ENCODE measurements at regions not wholly inside any gene's neighbourhood (a gene's known extent, or its start where the extent isn't known, plus 50 kb on each side); places are given as distances from the start of the nearest gene placed in this dataset.

- TF ChIP-seq CTCF (conservative IDR thresholded peaks at IDR 0.05; ENCODE audit: low read depth in 2 of 2) (peak; percentile 87 to 95), EZH2 (IDR thresholded peaks at IDR 0.05; ENCODE audit: low read depth, unreplicated experiment) (no peak), POLR2AphosphoS5 (IDR thresholded peaks at IDR 0.05; ENCODE audit: low read depth) (no peak), REST (IDR thresholded peaks at IDR 0.05; ENCODE audit: unreplicated experiment) (no peak), NANOG (IDR thresholded peaks at IDR 0.05; ENCODE audit: borderline replicate concordance) (no peak), JUNB (IDR thresholded peaks at IDR 0.05; ENCODE audit: unreplicated experiment) (no peak), CREB1 (CRISPR knock-in tag; IDR thresholded peaks at IDR 0.05; ENCODE audit: low read depth) (no peak), EZH2phosphoT487 (IDR thresholded peaks at IDR 0.05; ENCODE audit: unreplicated experiment) (no peak), ZNF462 (CRISPR knock-in tag; IDR thresholded peaks at IDR 0.05) (no peak), ZNF114 (CRISPR knock-in tag; IDR thresholded peaks at IDR 0.05) (no peak), ZNF331 (CRISPR knock-in tag; IDR thresholded peaks at IDR 0.05; ENCODE audit: low read depth) (no peak), ETS1 (IDR thresholded peaks at IDR 0.05) (no peak)
Measured at GRCh38 chr6:84428300-84428907, 201.0 kb upstream of the CEP162 start.
